Uterus (tissue), 2 donors: ENCODE measurements at regions not wholly inside any gene's neighbourhood (a gene's known extent, or its start where the extent isn't known, plus 50 kb on each side); places are given as distances from the start of the nearest gene placed in this dataset.

ENCODE experiments used
- POLR2A ChIP-seq, 2 donors: fragments of 450-650 bp; IDR thresholded peaks; one replicate each; pipeline ENCODE4 v1.6.1; 2016; ENCODE audit warnings: antibody characterized with exemption in 2 of 2, mild to moderate bottlenecking in 1 of 2, moderate library complexity in 1 of 2
- TF ChIP-seq, protein P1 (sequence below), 4 experiments: fragments of 200-600 bp in 2 of 4; fragments of 450-650 bp in 2 of 4; sonication (generic) in 2 of 4; IDR thresholded peaks; one replicate each; pipeline ENCODE4 v1.5.1; 2016 to 2019; ENCODE audit warnings: antibody characterized with exemption in 4 of 4, mild to moderate bottlenecking in 2 of 4, moderate library complexity in 1 of 4

DNA sequence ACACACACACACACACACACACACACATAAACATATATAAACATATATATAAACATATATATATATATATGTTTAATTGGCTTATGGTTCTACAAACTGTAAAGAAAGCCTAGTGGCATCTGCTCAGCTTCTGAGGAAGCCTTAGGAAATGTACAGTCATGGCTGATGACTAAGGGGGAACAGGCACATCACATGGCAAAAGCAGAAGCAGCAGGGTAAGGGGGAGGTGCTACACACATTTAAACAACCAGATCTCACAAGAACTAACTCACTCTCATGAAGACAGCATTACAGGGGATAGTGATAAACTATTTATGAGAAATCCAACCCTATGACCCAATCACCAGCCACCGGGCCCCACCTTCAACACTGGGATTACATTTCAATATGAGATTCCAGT lies 922.9 kb downstream of the SI start:
- TF ChIP-seq, protein P1, sequence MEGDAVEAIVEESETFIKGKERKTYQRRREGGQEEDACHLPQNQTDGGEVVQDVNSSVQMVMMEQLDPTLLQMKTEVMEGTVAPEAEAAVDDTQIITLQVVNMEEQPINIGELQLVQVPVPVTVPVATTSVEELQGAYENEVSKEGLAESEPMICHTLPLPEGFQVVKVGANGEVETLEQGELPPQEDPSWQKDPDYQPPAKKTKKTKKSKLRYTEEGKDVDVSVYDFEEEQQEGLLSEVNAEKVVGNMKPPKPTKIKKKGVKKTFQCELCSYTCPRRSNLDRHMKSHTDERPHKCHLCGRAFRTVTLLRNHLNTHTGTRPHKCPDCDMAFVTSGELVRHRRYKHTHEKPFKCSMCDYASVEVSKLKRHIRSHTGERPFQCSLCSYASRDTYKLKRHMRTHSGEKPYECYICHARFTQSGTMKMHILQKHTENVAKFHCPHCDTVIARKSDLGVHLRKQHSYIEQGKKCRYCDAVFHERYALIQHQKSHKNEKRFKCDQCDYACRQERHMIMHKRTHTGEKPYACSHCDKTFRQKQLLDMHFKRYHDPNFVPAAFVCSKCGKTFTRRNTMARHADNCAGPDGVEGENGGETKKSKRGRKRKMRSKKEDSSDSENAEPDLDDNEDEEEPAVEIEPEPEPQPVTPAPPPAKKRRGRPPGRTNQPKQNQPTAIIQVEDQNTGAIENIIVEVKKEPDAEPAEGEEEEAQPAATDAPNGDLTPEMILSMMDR (IDR thresholded peaks at IDR 0.05): no peak
- no peak for TF ChIP-seq POLR2A (IDR thresholded peaks at IDR 0.05)
